Large intestine (tissue), 3 donors: ENCODE measurements at regions not wholly inside any gene's neighbourhood (a gene's known extent, or its start where the extent isn't known, plus 50 kb on each side); places are given as distances from the start of the nearest gene placed in this dataset.

ENCODE experiments used
- DNase-seq, 2 donors: peaks; one replicate each; pipeline versions ENCODE4 v3.0.0 to v3.0.0-alpha.2; 2013
- H3K27ac ChIP-seq: one replicate; pipeline ENCODE4 v1.5.1; 2013; ENCODE audit warnings: low read length
- H3K27me3 ChIP-seq: 2 replicates; pipeline ENCODE4 v1.6.1; 2013; ENCODE audit warnings: low read length; ENCODE audit not compliant: control insufficient read depth, insufficient read depth
- H3K36me3 ChIP-seq: 2 replicates; pipeline ENCODE4 v1.6.1; 2013; ENCODE audit warnings: low read length; ENCODE audit not compliant: control insufficient read depth, insufficient read depth
- H3K4me1 ChIP-seq: one replicate; pipeline ENCODE4 v1.6.1; 2013; ENCODE audit warnings: low read length; ENCODE audit not compliant: control insufficient read depth, insufficient read depth
- H3K4me3 ChIP-seq: one replicate; pipeline ENCODE4 v1.5.1; 2013; ENCODE audit warnings: low read length
- H3K9me3 ChIP-seq: one replicate; pipeline ENCODE4 v1.6.1; 2013; ENCODE audit warnings: mild to moderate bottlenecking, low read depth, low read length, moderate library complexity; ENCODE audit not compliant: control insufficient read depth
- WGBS: methylation state at CpG from one replicate; pipeline ENCODE4 v1.1.5; 2013; ENCODE audit warnings: low lambda C conversion rate; ENCODE audit not compliant: insufficient coverage; 5-methylcytosine and 5-hydroxymethylcytosine counted together

GRCh38 chr9:120100595-120100994 lies 479.4 kb downstream of the CDK5RAP2 start:
- no peak overlapping the region for H3K27ac ChIP-seq
- H3K36me3 ChIP-seq = no peaks in the 10 kb centered on the region
- no peaks in the 10 kb centered on the region for H3K27me3 ChIP-seq
- DNase-seq = no peak
- WGBS = no CpG with 5 or more reads among the region's 3 CpGs
- no peak overlapping the region for H3K4me3 ChIP-seq
- no peaks in the 10 kb centered on the region for H3K4me1 ChIP-seq
- no peaks in the 10 kb centered on the region for H3K9me3 ChIP-seq

- no peaks in the 10 kb centered on the region for H3K9me3 ChIP-seq
- no peaks in the 10 kb centered on the region for H3K27me3 ChIP-seq
- no peak overlapping the region for H3K4me3 ChIP-seq
- H3K4me1 ChIP-seq = no peaks in the 10 kb centered on the region
- H3K36me3 ChIP-seq = no peaks in the 10 kb centered on the region
- no peak overlapping the region for H3K27ac ChIP-seq
- WGBS = no CpG with 5 or more reads among the region's 4 CpGs
- no peak for DNase-seq
Observed at GRCh38 chr9:120099065-120099464, 480.9 kb downstream of the CDK5RAP2 start.

- H3K27me3 ChIP-seq = no peaks in the 10 kb centered on the region
- no peaks in the 10 kb centered on the region for H3K9me3 ChIP-seq
- WGBS = no CpG with 5 or more reads among the region's 6 CpGs
- no peak overlapping the region for H3K4me3 ChIP-seq
- no peaks in the 10 kb centered on the region for H3K4me1 ChIP-seq
- no peak overlapping the region for H3K27ac ChIP-seq
- no peak for DNase-seq
- H3K36me3 ChIP-seq = no peaks in the 10 kb centered on the region
Observed at GRCh38 chr9:120098584-120098983, 481.4 kb downstream of the CDK5RAP2 start.

GRCh38 chr9:120091206-120091605 lies 488.8 kb downstream of the CDK5RAP2 start:
- 88% methylated on average over 1 of the region's 3 CpGs for WGBS
- Histone ChIP-seq H3K4me3 (no peak overlapping the region), H3K9me3 (no peaks in the 10 kb centered on the region), H3K27ac (no peak overlapping the region), H3K4me1 (no peaks in the 10 kb centered on the region), H3K36me3 (no peaks in the 10 kb centered on the region), H3K27me3 (no peaks in the 10 kb centered on the region)
- DNase-seq = no peak

- no peak for DNase-seq
- Histone ChIP-seq H3K27me3 (no peaks in the 10 kb centered on the region), H3K9me3 (no peaks in the 10 kb centered on the region), H3K4me3 (no peak overlapping the region), H3K27ac (no peak overlapping the region), H3K4me1 (no peaks in the 10 kb centered on the region), H3K36me3 (no peaks in the 10 kb centered on the region)
- WGBS = no CpG with 5 or more reads among the region's 8 CpGs
Observed at GRCh38 chr9:120080849-120081248, 499.1 kb downstream of the CDK5RAP2 start.

- whole genome bisulfite sequencing = no CpG with 5 or more reads among the region's 2 CpGs
- no peak for DNase-seq
- no peaks in the 10 kb centered on the region for H3K4me1 ChIP-seq
- H3K9me3 ChIP-seq = no peaks in the 10 kb centered on the region
- no peaks in the 10 kb centered on the region for H3K36me3 ChIP-seq
- H3K4me3 ChIP-seq = no peak overlapping the region
- H3K27ac ChIP-seq = no peak overlapping the region
- no peaks in the 10 kb centered on the region for H3K27me3 ChIP-seq
Observed at GRCh38 chr9:120078112-120078511, 501.9 kb downstream of the CDK5RAP2 start.

GRCh38 chr9:120071760-120072159 lies 508.2 kb downstream of the CDK5RAP2 start:
- Histone ChIP-seq H3K4me3 (no peak overlapping the region), H3K9me3 (no peaks in the 10 kb centered on the region), H3K27ac (no peak overlapping the region), H3K27me3 (no peaks in the 10 kb centered on the region), H3K36me3 (no peaks in the 10 kb centered on the region), H3K4me1 (no peaks in the 10 kb centered on the region)
- no peak for DNase-seq
- WGBS = no CpG with 5 or more reads among the region's 4 CpGs

- Histone ChIP-seq H3K27me3 (no peaks in the 10 kb centered on the region), H3K27ac (no peak overlapping the region), H3K9me3 (no peaks in the 10 kb centered on the region), H3K4me1 (no peaks in the 10 kb centered on the region), H3K36me3 (no peaks in the 10 kb centered on the region), H3K4me3 (no peak overlapping the region)
- no peak for DNase-seq
- WGBS = 84% methylated on average over 2 of the region's 3 CpGs
Observed at GRCh38 chr9:120066315-120066714, 513.7 kb downstream of the CDK5RAP2 start.

- H3K36me3 ChIP-seq = no peaks in the 10 kb centered on the region
Observed at GRCh38 chr9:120065151-120065550, 514.8 kb downstream of the CDK5RAP2 start.

GRCh38 chr9:120045011-120045410 lies 535.0 kb downstream of the CDK5RAP2 start:
- DNase-seq = no peak
- 100% methylated on average over 1 of the region's 9 CpGs for WGBS
- Histone ChIP-seq H3K4me3 (no peak overlapping the region), H3K9me3 (no peaks in the 10 kb centered on the region), H3K4me1 (no peaks in the 10 kb centered on the region), H3K36me3 (no peaks in the 10 kb centered on the region), H3K27me3 (no peaks in the 10 kb centered on the region), H3K27ac (no peak overlapping the region)

More at GRCh38 chr9:120065151-120065550, 514.8 kb downstream of the CDK5RAP2 start:
- H3K9me3 ChIP-seq = no peaks in the 10 kb centered on the region
- no peaks in the 10 kb centered on the region for H3K27me3 ChIP-seq
- H3K27ac ChIP-seq = no peak overlapping the region
- H3K4me1 ChIP-seq = no peaks in the 10 kb centered on the region
- no peak for DNase-seq
- H3K4me3 ChIP-seq = no peak overlapping the region
- WGBS = 65% methylated on average over 3 of the region's 4 CpGs

- H3K36me3 ChIP-seq = no peaks in the 10 kb centered on the region
- H3K9me3 ChIP-seq = no peaks in the 10 kb centered on the region
- no peak for DNase-seq
- no peak overlapping the region for H3K4me3 ChIP-seq
- H3K27me3 ChIP-seq = no peaks in the 10 kb centered on the region
- H3K4me1 ChIP-seq = no peaks in the 10 kb centered on the region
- no CpG with 5 or more reads among the region's 7 CpGs for WGBS
- no peak overlapping the region for H3K27ac ChIP-seq
Observed at GRCh38 chr9:120043448-120043847, 536.5 kb downstream of the CDK5RAP2 start.
